ENCODE measurements at regions not wholly inside any gene's neighbourhood (a gene's known extent, or its start where the extent isn't known, plus 50 kb on each side); places are given as distances from the start of the nearest gene placed in this dataset.

- DNase-seq: no peak
Measured at GRCh38 chr12:115204957-115205754, 521.2 kb upstream of the TBX3 start.

- no peak for DNase-seq
Measured at GRCh38 chr12:115203701-115204100, 519.7 kb upstream of the TBX3 start.

- DNase-seq: no peak
Measured at GRCh38 chr12:115201966-115202365, 518.0 kb upstream of the TBX3 start.

- no peak for DNase-seq
Measured at GRCh38 chr12:115199831-115200230, 515.9 kb upstream of the TBX3 start.

- DNase-seq: no peak
Measured at GRCh38 chr12:115194857-115195256, 510.9 kb upstream of the TBX3 start.

- DNase-seq: no peak
Measured at GRCh38 chr12:115194448-115194847, 510.5 kb upstream of the TBX3 start.

GRCh38 chr12:115191342-115191741 lies 507.4 kb upstream of the TBX3 start:
- DNase-seq: no peak

- no peak for DNase-seq
Measured at GRCh38 chr12:115190010-115190770, 506.2 kb upstream of the TBX3 start.

GRCh38 chr12:115185506-115185905 lies 501.5 kb upstream of the TBX3 start:
- no peak for DNase-seq

GRCh38 chr12:115183752-115184151 lies 499.8 kb upstream of the TBX3 start:
- no peak for DNase-seq

- no peak for DNase-seq
Measured at GRCh38 chr12:115177899-115178298, 493.9 kb upstream of the TBX3 start.

- DNase-seq: no peak
Measured at GRCh38 chr12:115176741-115177400, 492.9 kb upstream of the TBX3 start.

- no peak for DNase-seq
Measured at GRCh38 chr12:115174920-115175319, 490.9 kb upstream of the TBX3 start.

GRCh38 chr12:115172521-115172920 lies 488.5 kb upstream of the TBX3 start:
- DNase-seq: no peak

GRCh38 chr12:115169981-115170380 lies 486.0 kb upstream of the TBX3 start:
- no peak for DNase-seq

GRCh38 chr12:115166698-115167315 lies 482.8 kb upstream of the TBX3 start:
- DNase-seq: no peak

GRCh38 chr12:115163710-115164109 lies 479.7 kb upstream of the TBX3 start:
- DNase-seq: no peak

GRCh38 chr12:115160271-115161128 lies 476.5 kb upstream of the TBX3 start:
- DNase-seq: no peak

GRCh38 chr12:115158816-115159215 lies 474.8 kb upstream of the TBX3 start:
- DNase-seq: no peak

GRCh38 chr12:115155665-115156645 lies 472.0 kb upstream of the TBX3 start:
- DNase-seq: no peak
